HG03025 (cell line): ENCODE measurements at regions not wholly inside any gene's neighbourhood (a gene's known extent, or its start where the extent isn't known, plus 50 kb on each side); places are given as distances from the start of the nearest gene placed in this dataset.
"Not testable (repeated sequence)": the region's sequence is repeated elsewhere in the genome, so short reads cannot be mapped to it uniquely, and the experiment has no call there.

Experiments used
- ATAC-seq: cut with Tn5 transposase; IDR thresholded peaks from one replicate; pipeline ENCODE4 v1.9.1; 2021; ENCODE audit warnings: mild to moderate bottlenecking, moderate library complexity; ENCODE audit not compliant: unreplicated experiment, low FRiP score

- no peak for ATAC-seq
Measured at GRCh38 chr15:39250001-39250400, 330.9 kb upstream of the THBS1 start.

GRCh38 chr15:39250460-39251186, 330.3 kb upstream of the THBS1 start:
- ATAC-seq, result no peak

GRCh38 chr15:39251413-39252133, 329.3 kb upstream of the THBS1 start:
- ATAC-seq, result no peak

GRCh38 chr15:39252134-39252470, 328.8 kb upstream of the THBS1 start:
- no peak for ATAC-seq

- no peak for ATAC-seq
Measured at GRCh38 chr15:39253552-39253951, 327.3 kb upstream of the THBS1 start.

GRCh38 chr15:39254181-39254580, 326.7 kb upstream of the THBS1 start:
- ATAC-seq, result no peak

- no peak for ATAC-seq
Measured at GRCh38 chr15:39255760-39256159, 325.1 kb upstream of the THBS1 start.

- ATAC-seq, result no peak
Measured at GRCh38 chr15:39260391-39260790, 320.5 kb upstream of the THBS1 start.

GRCh38 chr15:39260791-39261190, 320.1 kb upstream of the THBS1 start:
- no peak for ATAC-seq

- ATAC-seq, result not testable (repeated sequence)
Measured at GRCh38 chr15:39261397-39262183, 319.3 kb upstream of the THBS1 start.

GRCh38 chr15:39262995-39263772, 317.7 kb upstream of the THBS1 start:
- ATAC-seq, result not testable (repeated sequence)

- no peak for ATAC-seq
Measured at GRCh38 chr15:39265261-39265660, 315.6 kb upstream of the THBS1 start.

GRCh38 chr15:39266890-39267289, 314.0 kb upstream of the THBS1 start:
- ATAC-seq, result no peak

GRCh38 chr15:39267685-39268084, 313.2 kb upstream of the THBS1 start:
- no peak for ATAC-seq

GRCh38 chr15:39269352-39269751, 311.5 kb upstream of the THBS1 start:
- ATAC-seq, result no peak

GRCh38 chr15:39269821-39270220, 311.1 kb upstream of the THBS1 start:
- ATAC-seq, result no peak

- ATAC-seq, result no peak
Measured at GRCh38 chr15:39270221-39270855, 310.5 kb upstream of the THBS1 start.

GRCh38 chr15:39270934-39271333, 309.9 kb upstream of the THBS1 start:
- ATAC-seq, result no peak

GRCh38 chr15:39272901-39273300, 308.0 kb upstream of the THBS1 start:
- ATAC-seq, result no peak

GRCh38 chr15:39273717-39274411, 307.0 kb upstream of the THBS1 start:
- ATAC-seq, result no peak
